ENCODE measurements at regions not wholly inside any gene's neighbourhood (a gene's known extent, or its start where the extent isn't known, plus 50 kb on each side); places are given as distances from the start of the nearest gene placed in this dataset.

- Mint-ChIP-seq H3K27me3 (no peaks in the 10 kb centered on the region), H3K36me3 (no peaks in the 10 kb centered on the region), H3K4me1 (no peaks in the 10 kb centered on the region), H3K27ac (no peak overlapping the region), H3K4me3 (no peak overlapping the region), H3K9me3 (no peaks in the 10 kb centered on the region)
- DNase-seq = no peak
- CTCF ChIA-PET = no interaction called here
Measured at GRCh38 chr10:44684661-44685060, 226.5 kb upstream of the TMEM72 start.

GRCh38 chr10:44685220-44685619 is 225.9 kb upstream of the TMEM72 start:
- no peaks in the 10 kb centered on the region for H3K9me3 Mint-ChIP-seq
- no peak overlapping the region for H3K27ac Mint-ChIP-seq
- H3K4me3 Mint-ChIP-seq = no peak overlapping the region
- H3K27me3 Mint-ChIP-seq = no peaks in the 10 kb centered on the region
- no peaks in the 10 kb centered on the region for H3K4me1 Mint-ChIP-seq
- H3K36me3 Mint-ChIP-seq = no peaks in the 10 kb centered on the region
- CTCF ChIA-PET = no interaction called here
- no peak for DNase-seq

GRCh38 chr10:44685747-44686146 is 225.4 kb upstream of the TMEM72 start:
- no peaks in the 10 kb centered on the region for H3K9me3 Mint-ChIP-seq
- no peaks in the 10 kb centered on the region for H3K27me3 Mint-ChIP-seq
- CTCF ChIA-PET = no interaction called here
- H3K4me3 Mint-ChIP-seq = no peak overlapping the region
- no peaks in the 10 kb centered on the region for H3K36me3 Mint-ChIP-seq
- no peaks in the 10 kb centered on the region for H3K4me1 Mint-ChIP-seq
- no peak overlapping the region for H3K27ac Mint-ChIP-seq
- no peak for DNase-seq

- Mint-ChIP-seq H3K4me1 (no peaks in the 10 kb centered on the region), H3K36me3 (no peaks in the 10 kb centered on the region), H3K27ac (no peak overlapping the region), H3K9me3 (no peaks in the 10 kb centered on the region), H3K4me3 (no peak overlapping the region), H3K27me3 (no peaks in the 10 kb centered on the region)
- no peak for DNase-seq
- CTCF ChIA-PET = no interaction called here
Measured at GRCh38 chr10:44689368-44689767, 221.8 kb upstream of the TMEM72 start.

- Mint-ChIP-seq H3K27me3 (no peaks in the 10 kb centered on the region), H3K9me3 (peaks cover 3% of the 10 kb centered on the region), H3K27ac (no peak overlapping the region), H3K4me3 (no peak overlapping the region), H3K36me3 (no peaks in the 10 kb centered on the region), H3K4me1 (no peaks in the 10 kb centered on the region)
- no peak for DNase-seq
- CTCF ChIA-PET = no interaction called here
Measured at GRCh38 chr10:44696496-44696895, 214.6 kb upstream of the TMEM72 start.

GRCh38 chr10:44697116-44697515 is 214.0 kb upstream of the TMEM72 start:
- Mint-ChIP-seq H3K36me3 (no peaks in the 10 kb centered on the region), H3K4me3 (no peak overlapping the region), H3K27ac (no peak overlapping the region), H3K27me3 (no peaks in the 10 kb centered on the region), H3K9me3 (peaks cover 3% of the 10 kb centered on the region), H3K4me1 (no peaks in the 10 kb centered on the region)
- CTCF ChIA-PET = no interaction called here
- no peak for DNase-seq

GRCh38 chr10:44702531-44702930 is 208.6 kb upstream of the TMEM72 start:
- Mint-ChIP-seq H3K9me3 (peaks cover 14% of the 10 kb centered on the region), H3K27me3 (no peaks in the 10 kb centered on the region), H3K27ac (no peak overlapping the region), H3K4me3 (no peak overlapping the region), H3K36me3 (no peaks in the 10 kb centered on the region), H3K4me1 (no peaks in the 10 kb centered on the region)
- CTCF ChIA-PET = interaction anchor here (0.6 kb wide), 1 partner anchor 612 kb away, joined by 3 read pairs; no protein-coding TSS in a partner anchor
- DNase-seq = no peak

- Mint-ChIP-seq H3K9me3 (peaks cover 12% of the 10 kb centered on the region), H3K36me3 (no peaks in the 10 kb centered on the region), H3K4me1 (no peaks in the 10 kb centered on the region), H3K27me3 (no peaks in the 10 kb centered on the region), H3K4me3 (no peak overlapping the region), H3K27ac (no peak overlapping the region)
- DNase-seq = no peak
- CTCF ChIA-PET = interaction anchor here (0.6 kb wide), 1 partner anchor 612 kb away, joined by 3 read pairs; no protein-coding TSS in a partner anchor
Measured at GRCh38 chr10:44703241-44704155, 207.6 kb upstream of the TMEM72 start.

GRCh38 chr10:44704616-44705015 is 206.5 kb upstream of the TMEM72 start:
- H3K27ac Mint-ChIP-seq = no peak overlapping the region
- no peak overlapping the region for H3K4me3 Mint-ChIP-seq
- H3K27me3 Mint-ChIP-seq = no peaks in the 10 kb centered on the region
- CTCF ChIA-PET = no interaction called here
- no peaks in the 10 kb centered on the region for H3K36me3 Mint-ChIP-seq
- H3K9me3 Mint-ChIP-seq = peaks cover 12% of the 10 kb centered on the region
- H3K4me1 Mint-ChIP-seq = no peaks in the 10 kb centered on the region
- DNase-seq = no peak

GRCh38 chr10:44706745-44707144 is 204.4 kb upstream of the TMEM72 start:
- H3K36me3 Mint-ChIP-seq = no peaks in the 10 kb centered on the region
- H3K4me3 Mint-ChIP-seq = no peak overlapping the region
- H3K9me3 Mint-ChIP-seq = peaks cover 12% of the 10 kb centered on the region
- no peak overlapping the region for H3K27ac Mint-ChIP-seq
- CTCF ChIA-PET = no interaction called here
- DNase-seq = no peak
- H3K4me1 Mint-ChIP-seq = no peaks in the 10 kb centered on the region
- no peaks in the 10 kb centered on the region for H3K27me3 Mint-ChIP-seq

GRCh38 chr10:44713307-44713706 is 197.8 kb upstream of the TMEM72 start:
- no peaks in the 10 kb centered on the region for H3K27me3 Mint-ChIP-seq
- no peaks in the 10 kb centered on the region for H3K4me1 Mint-ChIP-seq
- H3K9me3 Mint-ChIP-seq = no peaks in the 10 kb centered on the region
- no peaks in the 10 kb centered on the region for H3K36me3 Mint-ChIP-seq
- CTCF ChIA-PET = no interaction called here
- no peak overlapping the region for H3K4me3 Mint-ChIP-seq
- H3K27ac Mint-ChIP-seq = no peak overlapping the region
- DNase-seq = no peak

GRCh38 chr10:44714451-44714850 is 196.7 kb upstream of the TMEM72 start:
- no peak for DNase-seq
- Mint-ChIP-seq H3K4me1 (no peaks in the 10 kb centered on the region), H3K27ac (no peak overlapping the region), H3K36me3 (no peaks in the 10 kb centered on the region), H3K4me3 (no peak overlapping the region), H3K27me3 (no peaks in the 10 kb centered on the region), H3K9me3 (no peaks in the 10 kb centered on the region)
- CTCF ChIA-PET = no interaction called here

- Mint-ChIP-seq H3K36me3 (no peaks in the 10 kb centered on the region), H3K27me3 (no peaks in the 10 kb centered on the region), H3K4me3 (no peak overlapping the region), H3K4me1 (no peaks in the 10 kb centered on the region), H3K9me3 (no peaks in the 10 kb centered on the region), H3K27ac (no peak overlapping the region)
- DNase-seq = no peak
- CTCF ChIA-PET = no interaction called here
Measured at GRCh38 chr10:44715136-44715535, 196.0 kb upstream of the TMEM72 start.

GRCh38 chr10:44716470-44717015 is 194.6 kb upstream of the TMEM72 start:
- no peak for DNase-seq
- Mint-ChIP-seq H3K9me3 (no peaks in the 10 kb centered on the region), H3K27me3 (no peaks in the 10 kb centered on the region), H3K27ac (no peak overlapping the region), H3K4me1 (no peaks in the 10 kb centered on the region), H3K36me3 (no peaks in the 10 kb centered on the region), H3K4me3 (no peak overlapping the region)
- CTCF ChIA-PET = no interaction called here

- Mint-ChIP-seq H3K36me3 (no peaks in the 10 kb centered on the region), H3K27me3 (no peaks in the 10 kb centered on the region), H3K4me3 (no peak overlapping the region), H3K9me3 (no peaks in the 10 kb centered on the region), H3K4me1 (no peaks in the 10 kb centered on the region), H3K27ac (no peak overlapping the region)
- no peak for DNase-seq
- CTCF ChIA-PET = no interaction called here
Measured at GRCh38 chr10:44723082-44723481, 188.1 kb upstream of the TMEM72 start.
